ENCODE measurements at regions not wholly inside any gene's neighbourhood (a gene's known extent, or its start where the extent isn't known, plus 50 kb on each side); places are given as distances from the start of the nearest gene placed in this dataset.

- Histone ChIP-seq H4K5ac (ENCODE audit: insufficient read length, low read depth, low read length) (no peak overlapping the region), H3T11ph (ENCODE audit: low read length) (no peak overlapping the region), H2AK5ac (ENCODE audit: insufficient read length, low read length) (no peak overlapping the region), H3K14ac (ENCODE audit: insufficient read depth, low read length) (no peak overlapping the region), H2BK15ac (ENCODE audit: low read depth, low read length) (no peak overlapping the region), H2BK5ac (ENCODE audit: insufficient read length, low read length) (no peak overlapping the region), H3K4ac (ENCODE audit: low read depth, low read length) (no peak overlapping the region), H2AFZ (ENCODE audit: low read length) (no peak overlapping the region), H3K9ac (ENCODE audit: extremely low read depth, insufficient read length, low read length) (no peak overlapping the region), H3K27me3 (ENCODE audit: insufficient read depth, low read length) (no peaks in the 10 kb centered on the region), H2BK120ac (ENCODE audit: low read depth, low read length, poor library complexity, severe bottlenecking) (no peak overlapping the region), H3K4me1 (ENCODE audit: insufficient read depth, low read length) (no peaks in the 10 kb centered on the region), H3K27ac (ENCODE audit: insufficient read length, low read depth, low read length) (no peak overlapping the region), H3K4me2 (ENCODE audit: insufficient read depth, insufficient read length, low read length) (no peak overlapping the region), H4K8ac (replicated peaks; ENCODE audit: insufficient read length, low read depth, low read length) (no peak overlapping the region), H3K79me1 (ENCODE audit: insufficient read depth, low read depth, low read length, poor library complexity, severe bottlenecking) (no peaks in the 10 kb centered on the region), H3K56ac (ENCODE audit: insufficient read length, low read depth, low read length) (no peak overlapping the region), H3K18ac (ENCODE audit: insufficient read length, low read depth, low read length) (no peak overlapping the region), H3K23ac (ENCODE audit: insufficient read length, low read depth, low read length) (no peak overlapping the region), H3K9me3 (ENCODE audit: control insufficient read depth, low read depth, low read length) (peaks cover 5% of the 10 kb centered on the region), H2BK20ac (ENCODE audit: low read depth, low read length, poor library complexity, severe bottlenecking) (no peak overlapping the region), H4K91ac (ENCODE audit: insufficient read length, low read depth, low read length) (no peak overlapping the region), H3K23me2 (ENCODE audit: insufficient read length, low read depth, low read length, poor library complexity, severe bottlenecking) (no peaks in the 10 kb centered on the region), H3K79me2 (ENCODE audit: insufficient read depth, low read length) (no peaks in the 10 kb centered on the region), H2BK12ac (ENCODE audit: insufficient read length, low read depth, low read length) (no peak overlapping the region), H4K20me1 (ENCODE audit: control insufficient read depth, insufficient read depth, insufficient read length) (no peaks in the 10 kb centered on the region)
- no peak for TF ChIP-seq CTCF (conservative IDR thresholded peaks at IDR 0.05)
- Mint-ChIP-seq H3K27ac (no peak overlapping the region), H3K27me3 (ENCODE audit: low read depth) (no peaks in the 10 kb centered on the region), H3K9me3 (peaks cover 16 to 20% of the 10 kb centered on the region in 2 experiments), H3K4me1 (peaks cover 3 to 10% of the 10 kb centered on the region in 2 experiments; a peak in 1 of 4 replicates), H3K36me3 (ENCODE audit: insufficient read depth in 1 of 3, low read depth in 3 of 3) (peaks cover 0 to 10% (median 10%) of the 10 kb centered on the region in 3 experiments; a peak in 3 of 7 replicates), H3K4me3 (no peak overlapping the region)
- DNase-seq, result no peak
Observed at GRCh38 chr1:56107275-56107638, 472.1 kb downstream of the PLPP3 start.

All from H9 (cell line).